ENCODE measurements at regions not wholly inside any gene's neighbourhood (a gene's known extent, or its start where the extent isn't known, plus 50 kb on each side); places are given as distances from the start of the nearest gene placed in this dataset.

- Histone ChIP-seq H3K27ac (ENCODE audit: low read length) (no peak overlapping the region), H3K9me3 (replicated peaks; ENCODE audit: control insufficient read depth, low read depth, low read length) (no peaks in the 10 kb centered on the region), H3K4me1 (ENCODE audit: control insufficient read depth, insufficient read depth, low read length) (no peaks in the 10 kb centered on the region), H3K36me3 (ENCODE audit: control insufficient read depth, insufficient read depth, low read length) (no peaks in the 10 kb centered on the region), H3K27me3 (ENCODE audit: control insufficient read depth, insufficient read depth, low read length) (no peaks in the 10 kb centered on the region), H3K4me3 (ENCODE audit: low read length) (no peak overlapping the region)
- no peak for DNase-seq
- WGBS (ENCODE audit: insufficient coverage): 46% methylated on average over 3 of the region's 3 CpGs
Observed at GRCh38 chr4:183391204-183391603, 53.2 kb upstream of the CDKN2AIP start.

GRCh38 chr4:183392377-183392776, 52.1 kb upstream of the CDKN2AIP start:
- H3K27me3 ChIP-seq (ENCODE audit: control insufficient read depth, insufficient read depth, low read length): no peaks in the 10 kb centered on the region
- H3K4me3 ChIP-seq (ENCODE audit: low read length): no peak overlapping the region
- no peak overlapping the region for H3K27ac ChIP-seq (ENCODE audit: low read length)
- DNase-seq: no peak
- no peaks in the 10 kb centered on the region for H3K4me1 ChIP-seq (ENCODE audit: control insufficient read depth, insufficient read depth, low read length)
- no CpG with 5 or more reads among the region's 3 CpGs for WGBS (ENCODE audit: insufficient coverage)
- H3K9me3 ChIP-seq (replicated peaks; ENCODE audit: control insufficient read depth, low read depth, low read length): no peaks in the 10 kb centered on the region
- H3K36me3 ChIP-seq (ENCODE audit: control insufficient read depth, insufficient read depth, low read length): no peaks in the 10 kb centered on the region

DNA sequence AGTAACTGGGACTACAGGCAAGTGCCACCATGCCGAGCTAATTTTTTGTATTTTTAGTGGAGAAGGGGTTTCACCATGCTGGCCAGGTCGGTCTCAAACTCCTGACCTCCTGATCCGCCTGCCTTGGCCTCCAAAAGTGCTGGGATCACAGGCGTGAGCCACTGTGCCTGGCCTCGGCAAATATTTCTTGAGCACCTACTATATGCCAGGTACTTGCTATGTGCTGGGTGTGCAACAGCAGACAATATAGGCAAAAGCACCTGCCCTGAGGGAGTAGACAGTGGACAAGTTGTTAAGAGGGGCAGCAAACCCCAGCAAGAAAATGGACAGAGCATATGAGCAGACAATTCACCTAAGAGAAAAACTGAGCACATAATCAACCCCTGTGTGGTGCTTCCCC, 51.0 kb upstream of the CDKN2AIP start:
- H3K4me3 ChIP-seq (ENCODE audit: low read length): no peak overlapping the region
- no peaks in the 10 kb centered on the region for H3K27me3 ChIP-seq (ENCODE audit: control insufficient read depth, insufficient read depth, low read length)
- WGBS (ENCODE audit: insufficient coverage): 100% methylated on average over 3 of the region's 5 CpGs
- peaks cover 9% of the 10 kb centered on the region for H3K4me1 ChIP-seq (ENCODE audit: control insufficient read depth, insufficient read depth, low read length)
- H3K9me3 ChIP-seq (replicated peaks; ENCODE audit: control insufficient read depth, low read depth, low read length): no peaks in the 10 kb centered on the region
- no peak overlapping the region for H3K27ac ChIP-seq (ENCODE audit: low read length)
- no peak for DNase-seq
- no peaks in the 10 kb centered on the region for H3K36me3 ChIP-seq (ENCODE audit: control insufficient read depth, insufficient read depth, low read length)

DNA sequence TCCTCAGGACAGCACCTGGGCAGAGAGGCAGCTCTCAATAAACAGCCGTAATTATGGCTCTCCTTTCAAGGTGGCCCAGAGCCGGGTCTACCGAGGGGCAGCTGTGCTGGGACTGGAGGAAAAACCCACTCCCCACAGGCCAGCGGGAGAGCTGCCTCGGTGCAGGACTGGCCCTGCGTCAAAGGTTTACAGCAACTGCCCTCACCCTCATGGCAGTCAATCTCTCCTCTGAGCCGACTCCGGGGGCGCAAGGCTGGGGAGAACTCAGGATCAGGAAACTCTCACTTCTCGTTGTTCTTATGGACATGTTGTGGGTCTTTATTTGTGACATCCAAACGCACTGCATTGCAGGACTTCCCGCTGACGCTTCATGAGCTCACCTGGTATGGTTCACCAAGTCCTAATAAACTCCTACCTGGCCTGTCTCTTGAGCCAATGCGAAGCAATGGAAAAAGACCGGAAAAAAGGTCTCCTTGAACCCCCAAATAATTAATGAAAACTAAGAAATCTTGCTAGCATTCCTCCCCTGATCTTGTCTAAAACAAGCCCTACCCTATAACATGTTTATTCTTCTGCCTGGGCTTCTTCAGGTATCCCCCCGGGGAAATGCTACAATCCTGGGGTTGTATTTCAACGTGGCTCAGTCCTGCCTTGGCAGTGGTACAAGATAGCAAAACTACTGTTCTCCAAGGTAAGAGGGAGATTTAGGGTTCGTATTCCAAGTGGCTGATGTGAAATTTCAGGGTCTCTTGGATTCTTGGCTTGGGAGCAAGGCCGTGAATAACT, 50.1 kb upstream of the CDKN2AIP start:
- H3K27me3 ChIP-seq (ENCODE audit: control insufficient read depth, insufficient read depth, low read length): no peaks in the 10 kb centered on the region
- WGBS (ENCODE audit: insufficient coverage): 79% methylated on average over 9 of the region's 19 CpGs
- no peak for DNase-seq
- H3K4me1 ChIP-seq (ENCODE audit: control insufficient read depth, insufficient read depth, low read length): peaks cover 11% of the 10 kb centered on the region
- no peaks in the 10 kb centered on the region for H3K36me3 ChIP-seq (ENCODE audit: control insufficient read depth, insufficient read depth, low read length)
- no peak overlapping the region for H3K27ac ChIP-seq (ENCODE audit: low read length)
- H3K4me3 ChIP-seq (ENCODE audit: low read length): no peak overlapping the region
- H3K9me3 ChIP-seq (replicated peaks; ENCODE audit: control insufficient read depth, low read depth, low read length): no peaks in the 10 kb centered on the region

Data from muscle of leg (tissue), 3 donors.